Heart left ventricle (tissue), 13 donors: ENCODE measurements at regions not wholly inside any gene's neighbourhood (a gene's known extent, or its start where the extent isn't known, plus 50 kb on each side); places are given as distances from the start of the nearest gene placed in this dataset.

Experiments
- CTCF ChIP-seq, 12 donors: fragments of 200-600 bp; sonication (generic) in 4 of 12; IDR thresholded peaks; one replicate each; pipeline versions ENCODE4 v1.5.0 to v1.8.0; 2018 to 2022; ENCODE audit warnings: antibody characterized with exemption in 12 of 12, mild to moderate bottlenecking in 5 of 12
- POLR2A ChIP-seq, 2 donors: fragments of 450-650 bp; IDR thresholded peaks; one replicate each; pipeline ENCODE4 v1.6.1; 2017; ENCODE audit warnings: antibody characterized with exemption in 2 of 2, mild to moderate bottlenecking in 2 of 2, moderate library complexity in 2 of 2
- donor health status: ischemic (EF 13 %, LVEDD 7.1; RV severe dilation, severe dysfunction).
- donor health status: DM: no; HTN: yes; CAD: no.
- donor health status: DM: no; HTN: no; CAD: no.
- donor health status: ischemic (EF 25% LVEDD 6.9; RV normal size, moderate dysfunction).
- donor health status: ischemic (EF 25% LVEDD 5.7; RV mildly dilated, moderate dysfunction).
- donor health status: ischemic (EF 35%, LVEDD 5.7; RV mildly dilated, moderate dysfunction).
- donor health status: nonischemic (EF 11% LVEDD 7.7; RV severe dilation, severe dysfunction).
- donor health status: DM: yes; HTN: yes; CAD: no.
- donor health status: PGD.
- donor health status: ischemic (EF 29% LVEDD 5.4; RV normal size, mild dysfunction).
- donor health status: nonischemic (EF 23%, LVEDD 6.1; RV moderate dilation, normal function).

GRCh38 chr15:87761736-87762509 is 494.6 kb downstream of the NTRK3 start:
- TF ChIP-seq POLR2A (IDR thresholded peaks at IDR 0.05) (no peak), CTCF (IDR thresholded peaks at IDR 0.05) (no peak)
